ENCODE measurements at regions not wholly inside any gene's neighbourhood (a gene's known extent, or its start where the extent isn't known, plus 50 kb on each side); places are given as distances from the start of the nearest gene placed in this dataset.
A peak's percentile ranks its signal among the peaks of the same experiment; 100 is the strongest.

GRCh38 chr4:100805538-100805937, 287.7 kb upstream of the EMCN start:
- ChIA-PET CTCF (no interaction called here), RAD21 (ENCODE audit: low non-redundant PET in 1 of 2, low total read pairs in 2 of 2, uncharacterized antibody in 2 of 2, unreplicated experiment in 2 of 2) (no interaction called here), POLR2A (no interaction called here)
- Histone ChIP-seq H3K36me3 (ENCODE audit: control insufficient read depth in 1 of 2, insufficient read depth in 2 of 2, low read length in 2 of 2) (no peaks in the 10 kb centered on the region), H4K20me1 (ENCODE audit: insufficient read depth) (no peaks in the 10 kb centered on the region), H3K9me2 (ENCODE audit: insufficient read depth) (no peaks in the 10 kb centered on the region), H3K27me3 (ENCODE audit: insufficient read depth, low read length) (no peaks in the 10 kb centered on the region), H3K4me1 (ENCODE audit: control insufficient read depth in 1 of 2, insufficient read depth in 2 of 2, low read length in 2 of 2) (no peaks in the 10 kb centered on the region), H3K9ac (ENCODE audit: low read length) (no peak overlapping the region), H2AFZ (ENCODE audit: low read depth, low read length, poor library complexity, severe bottlenecking) (no peak overlapping the region), H3K4me3 (replicated peaks in 1 of 2; ENCODE audit: low read depth in 1 of 2, low read length in 2 of 2) (no peak overlapping the region), H3K79me2 (ENCODE audit: insufficient read depth, low read length) (no peaks in the 10 kb centered on the region), H3K27ac (ENCODE audit: low read depth, low read length) (no peak overlapping the region), H3K4me2 (ENCODE audit: low read length) (no peak overlapping the region), H3K9me3 (ENCODE audit: control insufficient read depth in 1 of 2, insufficient read depth in 1 of 2, low read depth in 1 of 2, low read length in 2 of 2) (no peaks in the 10 kb centered on the region)
- intact Hi-C loops (cut with micrococcal nuclease): no loop called here
- ATAC-seq (peak; percentile 54; the same call in 1 of the 2 replicates), DNase-seq (ENCODE audit: low read depth, low spot score) (no peak)
- TF ChIP-seq RAD21 (IDR thresholded peaks at IDR 0.05; ENCODE audit: low read depth) (no peak), REST (IDR thresholded peaks at IDR 0.05; ENCODE audit: low read depth) (no peak), CTCF (IDR thresholded peaks at IDR 0.05 in 2 of 3, conservative IDR thresholded peaks at IDR 0.05 in 1 of 3; ENCODE audit: borderline replicate concordance in 1 of 3, insufficient read depth in 1 of 3, low read depth in 2 of 3, low read length in 2 of 3) (0 out of 6 replicates have a peak, but pooled peaks of 1 of the 3 experiments have one; percentile 18)
- BruUV-seq (replicated peaks): no TSS peak
